ENCODE measurements at regions not wholly inside any gene's neighbourhood (a gene's known extent, or its start where the extent isn't known, plus 50 kb on each side); places are given as distances from the start of the nearest gene placed in this dataset.

DNA sequence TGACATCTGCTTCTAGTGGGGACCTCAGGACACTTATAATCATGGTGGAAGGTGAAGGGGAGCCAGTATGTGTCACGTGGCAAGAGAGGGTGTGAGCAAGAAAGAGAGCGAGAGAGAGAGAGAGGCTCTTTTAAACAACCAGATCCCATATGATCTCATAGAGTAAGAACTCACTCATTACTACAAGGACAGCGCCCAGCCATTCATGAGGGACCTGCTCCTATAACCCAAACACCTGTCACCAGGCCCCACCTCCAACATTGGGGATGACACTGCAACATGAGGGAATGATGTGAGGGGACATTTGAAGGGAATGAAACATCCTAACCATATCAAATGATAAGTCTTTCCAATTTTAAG, 427.5 kb downstream of the EFNA5 start:
- Histone ChIP-seq H3K27ac (ENCODE audit: low read depth, low read length, poor library complexity, severe bottlenecking) (no peak overlapping the region), H4K20me1 (ENCODE audit: insufficient read depth, low read length) (no peaks in the 10 kb centered on the region), H3K4me2 (ENCODE audit: low read length) (no peak overlapping the region), H3K4me3 (ENCODE audit: low read depth, low read length, poor library complexity, severe bottlenecking) (no peak overlapping the region), H2AFZ (ENCODE audit: low read length) (no peak overlapping the region), H3K36me3 (ENCODE audit: insufficient read depth, low read length) (no peaks in the 10 kb centered on the region), H3K9me3 (ENCODE audit: low read length) (no peaks in the 10 kb centered on the region), H3K79me2 (ENCODE audit: insufficient read depth, low read depth, low read length) (no peaks in the 10 kb centered on the region), H3K4me1 (ENCODE audit: insufficient read depth, low read length, poor library complexity, severe bottlenecking) (no peaks in the 10 kb centered on the region), H3K9me2 (ENCODE audit: insufficient read depth, low read length) (no peaks in the 10 kb centered on the region)
- no peak for DNase-seq (ENCODE audit: low spot score)
- ChIA-PET CTCF (ENCODE audit: unreplicated experiment) (no interaction called here), POLR2A (no interaction called here)
- TF ChIP-seq, protein P1, sequence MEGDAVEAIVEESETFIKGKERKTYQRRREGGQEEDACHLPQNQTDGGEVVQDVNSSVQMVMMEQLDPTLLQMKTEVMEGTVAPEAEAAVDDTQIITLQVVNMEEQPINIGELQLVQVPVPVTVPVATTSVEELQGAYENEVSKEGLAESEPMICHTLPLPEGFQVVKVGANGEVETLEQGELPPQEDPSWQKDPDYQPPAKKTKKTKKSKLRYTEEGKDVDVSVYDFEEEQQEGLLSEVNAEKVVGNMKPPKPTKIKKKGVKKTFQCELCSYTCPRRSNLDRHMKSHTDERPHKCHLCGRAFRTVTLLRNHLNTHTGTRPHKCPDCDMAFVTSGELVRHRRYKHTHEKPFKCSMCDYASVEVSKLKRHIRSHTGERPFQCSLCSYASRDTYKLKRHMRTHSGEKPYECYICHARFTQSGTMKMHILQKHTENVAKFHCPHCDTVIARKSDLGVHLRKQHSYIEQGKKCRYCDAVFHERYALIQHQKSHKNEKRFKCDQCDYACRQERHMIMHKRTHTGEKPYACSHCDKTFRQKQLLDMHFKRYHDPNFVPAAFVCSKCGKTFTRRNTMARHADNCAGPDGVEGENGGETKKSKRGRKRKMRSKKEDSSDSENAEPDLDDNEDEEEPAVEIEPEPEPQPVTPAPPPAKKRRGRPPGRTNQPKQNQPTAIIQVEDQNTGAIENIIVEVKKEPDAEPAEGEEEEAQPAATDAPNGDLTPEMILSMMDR (conservative IDR thresholded peaks at IDR 0.05; ENCODE audit: low read length): no peak
- TF ChIP-seq EZH2phosphoT487 (IDR thresholded peaks at IDR 0.05; ENCODE audit: borderline replicate concordance, low read depth, low read length): no peak
- intact Hi-C loops (cut with micrococcal nuclease; ENCODE audit: unreplicated experiment): no loop called here
- no TSS peak for BruUV-seq (replicated peaks)

DNA sequence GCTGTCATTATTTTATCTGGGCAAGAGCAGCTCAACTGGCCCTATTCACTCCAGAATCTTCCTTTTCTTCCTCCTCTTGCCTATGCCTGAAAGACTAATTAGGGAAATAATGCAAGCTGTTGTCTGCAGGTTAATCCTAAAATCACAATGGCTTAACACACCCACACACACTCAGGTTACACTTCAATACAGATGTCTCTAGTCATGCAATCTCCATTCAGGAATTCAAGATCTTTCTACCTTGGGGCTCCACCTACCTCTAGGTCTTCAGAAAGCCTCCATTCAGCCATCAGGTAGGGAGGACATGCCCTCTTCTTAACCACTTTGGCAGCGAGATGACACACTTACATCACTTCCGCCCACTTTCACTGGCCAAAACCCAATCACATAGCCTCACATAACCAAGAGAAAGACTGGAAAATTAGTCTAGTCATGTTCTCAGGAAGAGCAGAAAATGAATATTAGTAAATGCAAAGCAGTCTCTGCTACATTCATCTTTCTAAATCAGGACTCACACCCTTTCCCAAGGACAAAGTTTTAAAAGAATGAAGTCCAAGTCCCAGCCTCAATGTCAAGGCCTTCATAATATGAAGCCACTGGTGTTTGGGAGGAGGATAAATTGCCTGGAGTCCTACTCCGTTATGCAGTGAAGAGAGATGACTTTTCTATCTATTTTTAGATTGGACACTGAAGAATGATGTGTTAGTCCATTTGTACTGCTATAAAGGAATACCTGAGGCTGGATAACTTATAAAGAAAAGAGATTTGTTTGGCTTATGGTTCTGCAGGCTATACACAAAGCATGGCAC, 428.1 kb downstream of the EFNA5 start:
- H3K79me2 ChIP-seq (ENCODE audit: insufficient read depth, low read depth, low read length): no peaks in the 10 kb centered on the region
- BruUV-seq (replicated peaks): no TSS peak
- H3K4me2 ChIP-seq (ENCODE audit: low read length): no peak overlapping the region
- no peaks in the 10 kb centered on the region for H3K9me2 ChIP-seq (ENCODE audit: insufficient read depth, low read length)
- H3K27ac ChIP-seq (ENCODE audit: low read depth, low read length, poor library complexity, severe bottlenecking): no peak overlapping the region
- H3K36me3 ChIP-seq (ENCODE audit: insufficient read depth, low read length): no peaks in the 10 kb centered on the region
- no peak overlapping the region for H3K4me3 ChIP-seq (ENCODE audit: low read depth, low read length, poor library complexity, severe bottlenecking)
- H3K4me1 ChIP-seq (ENCODE audit: insufficient read depth, low read length, poor library complexity, severe bottlenecking): no peaks in the 10 kb centered on the region
- no peaks in the 10 kb centered on the region for H3K9me3 ChIP-seq (ENCODE audit: low read length)
- intact Hi-C loops (cut with micrococcal nuclease; ENCODE audit: unreplicated experiment): no loop called here
- no peak for TF ChIP-seq EZH2phosphoT487 (IDR thresholded peaks at IDR 0.05; ENCODE audit: borderline replicate concordance, low read depth, low read length)
- TF ChIP-seq, protein P1 (conservative IDR thresholded peaks at IDR 0.05; ENCODE audit: low read length): no peak
- ChIA-PET POLR2A (interaction anchor here (0.7 to 1.0 kb wide), 2 partner anchors 10 to 413 kb away, joined by 3 read pairs; no protein-coding TSS in a partner anchor), CTCF (ENCODE audit: unreplicated experiment) (no interaction called here)
- H2AFZ ChIP-seq (ENCODE audit: low read length): no peak overlapping the region
- DNase-seq (ENCODE audit: low spot score): no peak
- H4K20me1 ChIP-seq (ENCODE audit: insufficient read depth, low read length): no peaks in the 10 kb centered on the region

DNA sequence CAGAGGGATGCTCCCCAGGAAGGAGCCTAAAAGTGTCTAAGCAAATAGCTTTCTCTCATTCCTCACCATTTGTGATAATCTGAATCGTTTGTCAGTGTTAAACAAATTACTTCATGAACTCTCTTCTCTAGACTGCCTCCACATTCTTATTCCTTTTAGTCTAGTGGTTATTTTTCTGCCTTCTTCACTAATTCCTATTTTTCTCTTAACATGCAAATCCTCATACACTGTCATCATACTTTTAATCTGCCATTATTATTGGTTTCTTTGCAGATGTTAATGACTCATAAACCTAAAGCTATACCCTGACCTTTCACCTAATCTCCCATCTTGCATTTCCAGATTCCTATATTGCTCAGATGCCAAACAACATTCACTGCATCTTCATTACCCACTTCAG, 428.9 kb downstream of the EFNA5 start:
- TF ChIP-seq, protein P1 (conservative IDR thresholded peaks at IDR 0.05; ENCODE audit: low read length): no peak
- no peak for TF ChIP-seq EZH2phosphoT487 (IDR thresholded peaks at IDR 0.05; ENCODE audit: borderline replicate concordance, low read depth, low read length)
- Histone ChIP-seq H3K36me3 (ENCODE audit: insufficient read depth, low read length) (no peaks in the 10 kb centered on the region), H3K9me2 (ENCODE audit: insufficient read depth, low read length) (no peaks in the 10 kb centered on the region), H3K4me3 (ENCODE audit: low read depth, low read length, poor library complexity, severe bottlenecking) (no peak overlapping the region), H3K4me2 (ENCODE audit: low read length) (no peak overlapping the region), H4K20me1 (ENCODE audit: insufficient read depth, low read length) (no peaks in the 10 kb centered on the region), H2AFZ (ENCODE audit: low read length) (no peak overlapping the region), H3K4me1 (ENCODE audit: insufficient read depth, low read length, poor library complexity, severe bottlenecking) (no peaks in the 10 kb centered on the region), H3K9me3 (ENCODE audit: low read length) (no peaks in the 10 kb centered on the region), H3K27ac (ENCODE audit: low read depth, low read length, poor library complexity, severe bottlenecking) (no peak overlapping the region), H3K79me2 (ENCODE audit: insufficient read depth, low read depth, low read length) (no peaks in the 10 kb centered on the region)
- intact Hi-C loops (cut with micrococcal nuclease; ENCODE audit: unreplicated experiment): no loop called here
- BruUV-seq (replicated peaks): no TSS peak
- CTCF ChIA-PET (ENCODE audit: unreplicated experiment): no interaction called here
- DNase-seq (ENCODE audit: low spot score): no peak
- POLR2A ChIA-PET: interaction anchor here (0.7 to 1.0 kb wide), 2 partner anchors 9 to 414 kb away, joined by 3 read pairs; no protein-coding TSS in a partner anchor
